GM12864 (cell line): ENCODE measurements at regions not wholly inside any gene's neighbourhood (a gene's known extent, or its start where the extent isn't known, plus 50 kb on each side); places are given as distances from the start of the nearest gene placed in this dataset.

ENCODE experiments used
- DNase-seq: peaks from one replicate; pipeline ENCODE4 v3.0.0-alpha.2; 2011; ENCODE audit warnings: low read depth
- H3K4me3 ChIP-seq: 2 replicates; pipeline ENCODE4 v1.5.1; 2011; ENCODE audit warnings: mild to moderate bottlenecking, low read depth, low read length, control low read depth
- TF ChIP-seq, protein P1 (sequence below): IDR thresholded peaks from 2 replicates; pipeline ENCODE4 v1.5.1; 2011; ENCODE audit warnings: low read depth, mild to moderate bottlenecking, moderate library complexity, low read length, control low read depth, inconsistent platforms; ENCODE audit errors: missing control alignments

- no peak for DNase-seq
- no peak overlapping the region for H3K4me3 ChIP-seq
- TF ChIP-seq, protein P1, sequence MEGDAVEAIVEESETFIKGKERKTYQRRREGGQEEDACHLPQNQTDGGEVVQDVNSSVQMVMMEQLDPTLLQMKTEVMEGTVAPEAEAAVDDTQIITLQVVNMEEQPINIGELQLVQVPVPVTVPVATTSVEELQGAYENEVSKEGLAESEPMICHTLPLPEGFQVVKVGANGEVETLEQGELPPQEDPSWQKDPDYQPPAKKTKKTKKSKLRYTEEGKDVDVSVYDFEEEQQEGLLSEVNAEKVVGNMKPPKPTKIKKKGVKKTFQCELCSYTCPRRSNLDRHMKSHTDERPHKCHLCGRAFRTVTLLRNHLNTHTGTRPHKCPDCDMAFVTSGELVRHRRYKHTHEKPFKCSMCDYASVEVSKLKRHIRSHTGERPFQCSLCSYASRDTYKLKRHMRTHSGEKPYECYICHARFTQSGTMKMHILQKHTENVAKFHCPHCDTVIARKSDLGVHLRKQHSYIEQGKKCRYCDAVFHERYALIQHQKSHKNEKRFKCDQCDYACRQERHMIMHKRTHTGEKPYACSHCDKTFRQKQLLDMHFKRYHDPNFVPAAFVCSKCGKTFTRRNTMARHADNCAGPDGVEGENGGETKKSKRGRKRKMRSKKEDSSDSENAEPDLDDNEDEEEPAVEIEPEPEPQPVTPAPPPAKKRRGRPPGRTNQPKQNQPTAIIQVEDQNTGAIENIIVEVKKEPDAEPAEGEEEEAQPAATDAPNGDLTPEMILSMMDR = no peak
These were observed 165.1 kb upstream of the KCNJ3 start for GRCh38 chr2:154533300-154533940.

GRCh38 chr2:154537024-154537423 lies 161.5 kb upstream of the KCNJ3 start:
- no peak overlapping the region for H3K4me3 ChIP-seq
- DNase-seq = no peak
- TF ChIP-seq, protein P1 = no peak

GRCh38 chr2:154537843-154538450 lies 160.5 kb upstream of the KCNJ3 start:
- no peak overlapping the region for H3K4me3 ChIP-seq
- no peak for DNase-seq
- TF ChIP-seq, protein P1 = no peak

- H3K4me3 ChIP-seq = no peak overlapping the region
- no peak for DNase-seq
- TF ChIP-seq, protein P1 = no peak
These were observed 152.2 kb upstream of the KCNJ3 start for GRCh38 chr2:154546341-154546740.

DNA sequence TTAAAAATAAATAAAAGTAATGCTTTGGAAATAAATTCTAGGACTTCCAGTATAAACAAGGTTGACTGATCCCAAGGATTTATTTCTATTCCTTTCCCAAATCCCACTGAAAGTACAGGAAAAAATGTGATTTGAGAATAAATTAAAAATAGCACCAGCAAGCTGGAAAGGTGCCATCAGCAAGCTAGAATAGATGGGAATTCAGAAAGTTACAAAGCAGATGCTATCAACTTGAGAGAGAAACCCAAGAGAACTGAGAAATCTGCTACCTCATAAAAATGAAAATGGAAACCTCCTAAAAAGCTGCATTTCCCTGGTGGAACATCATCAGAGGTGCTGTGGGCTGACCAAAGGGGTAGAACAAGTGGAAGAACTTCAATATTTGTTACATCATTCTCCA lies 148.6 kb upstream of the KCNJ3 start:
- no peak overlapping the region for H3K4me3 ChIP-seq
- DNase-seq = no peak
- TF ChIP-seq, protein P1 = no peak

GRCh38 chr2:154551649-154552048 lies 146.8 kb upstream of the KCNJ3 start:
- TF ChIP-seq, protein P1 = no peak
- DNase-seq = no peak
- H3K4me3 ChIP-seq = no peak overlapping the region

DNA sequence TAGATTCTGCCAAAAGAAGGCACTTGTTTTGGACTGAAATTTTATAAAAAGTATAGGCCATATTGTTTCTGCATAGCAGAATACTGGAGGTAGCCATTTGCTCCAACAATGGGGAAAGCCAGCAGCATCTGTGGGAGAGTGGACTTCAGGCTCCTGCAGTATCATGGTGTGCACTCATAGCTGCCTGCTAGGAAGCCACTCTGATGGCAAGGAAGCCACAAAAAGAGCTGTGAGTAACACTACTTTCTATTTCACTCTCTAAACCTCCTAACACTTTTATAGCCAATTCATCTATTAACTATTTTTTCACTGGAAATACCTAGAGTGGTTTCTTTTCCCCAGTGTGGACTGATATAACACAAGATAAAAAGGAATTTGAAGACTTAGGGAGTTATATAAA lies 144.4 kb upstream of the KCNJ3 start:
- TF ChIP-seq, protein P1 = no peak
- H3K4me3 ChIP-seq = no peak overlapping the region
- DNase-seq = no peak
